Tibial nerve (tissue), 4 donors: ENCODE measurements at regions not wholly inside any gene's neighbourhood (a gene's known extent, or its start where the extent isn't known, plus 50 kb on each side); places are given as distances from the start of the nearest gene placed in this dataset.

Experiments
- CTCF ChIP-seq, 5 experiments: fragments of 200-600 bp in 3 of 5; fragments of 450-650 bp in 2 of 5; sonication (generic) in 3 of 5; IDR thresholded peaks; one replicate each; pipeline ENCODE4 v1.5.1; 2016 to 2019; ENCODE audit warnings: antibody characterized with exemption in 5 of 5, mild to moderate bottlenecking in 3 of 5, moderate library complexity in 2 of 5
- EP300 ChIP-seq, 2 donors: sonication (generic); formaldehyde crosslinking; IDR thresholded peaks; one replicate each; pipeline ENCODE4 v1.6.1; 2017; ENCODE audit warnings: antibody characterized with exemption in 2 of 2, mild to moderate bottlenecking in 1 of 2
- POLR2A ChIP-seq, 2 donors: fragments of 450-650 bp; IDR thresholded peaks; one replicate each; pipeline ENCODE4 v1.6.1; 2017; ENCODE audit warnings: antibody characterized with exemption in 2 of 2, mild to moderate bottlenecking in 2 of 2, moderate library complexity in 2 of 2

- TF ChIP-seq CTCF (IDR thresholded peaks at IDR 0.05): no peak
- no peak for TF ChIP-seq EP300 (IDR thresholded peaks at IDR 0.05)
- TF ChIP-seq POLR2A (IDR thresholded peaks at IDR 0.05): no peak
Measured at GRCh38 chr5:8333485-8333884, 464.5 kb downstream of the MTRR start.
